Psoas muscle (tissue), 7 donors: ENCODE measurements at regions not wholly inside any gene's neighbourhood (a gene's known extent, or its start where the extent isn't known, plus 50 kb on each side); places are given as distances from the start of the nearest gene placed in this dataset.

Source experiments
- ATAC-seq, 4 donors: fragments of 200-7000 bp; cut with Tn5 transposase; one replicate each; pipeline ENCODE4 v1.9.1; 2020; ENCODE audit warnings: moderate library complexity in 3 of 4, mild to moderate bottlenecking in 2 of 4
- DNase-seq, 2 donors: peaks; one replicate each; pipeline ENCODE4 v3.0.0-alpha.2; 2020
- H3K27ac ChIP-seq: fragments of 200-600 bp; one replicate; pipeline ENCODE4 v1.8.0; 2022
- H3K27me3 ChIP-seq, 3 donors: fragments of 200-600 bp in 1 of 3; one replicate each; pipeline versions ENCODE4 v1.6.1 to v1.8.0; 2013 to 2022; ENCODE audit warnings: low read length in 2 of 3, mild to moderate bottlenecking in 2 of 3, moderate library complexity in 1 of 3; ENCODE audit not compliant: insufficient read depth in 3 of 3
- H3K36me3 ChIP-seq, 2 donors: fragments of 200-600 bp in 1 of 2; one replicate each; pipeline versions ENCODE4 v1.6.1 to v1.8.0; 2013 to 2022; ENCODE audit warnings: low read depth in 1 of 2, mild to moderate bottlenecking in 1 of 2, moderate library complexity in 1 of 2; ENCODE audit not compliant: insufficient read depth in 1 of 2
- H3K4me1 ChIP-seq: fragments of 200-600 bp; one replicate; pipeline ENCODE4 v1.8.0; 2022
- H3K4me3 ChIP-seq: fragments of 200-600 bp; one replicate; pipeline ENCODE4 v1.8.0; 2022; ENCODE audit warnings: mild to moderate bottlenecking
- H3K9me3 ChIP-seq: fragments of 200-600 bp; one replicate; pipeline ENCODE4 v1.8.0; 2022
- WGBS, 3 donors: extraction: QIAGEN DNeasy Blood & Tissue Kit; methylation state at CpG; one replicate each; pipeline versions ENCODE4 v1.1.6 to v1.1.7; 2013; 5-methylcytosine and 5-hydroxymethylcytosine counted together
- intact Hi-C, 2 donors: fragments of 100-400 bp; cut with DNase I; formaldehyde crosslinking; loops; one replicate each; pipeline versions ENCODE4 v1.11.0 to v1.14.2; 2022
- TF ChIP-seq, protein P1 (sequence below): fragments of 200-600 bp; IDR thresholded peaks from one replicate; pipeline ENCODE4 v1.8.0; 2022; ENCODE audit warnings: antibody characterized with exemption
- donor health status: healthy with polysubstance abuse.
- donor health status: DM: no; HTN: no; CAD: no; lungs with moderate emphysema.
- donor health status: Bipolar disorder and iron deficiency.
- donor health status: healthy.
- donor health status: DM: yes; HTN: yes; CAD: no.
- donor health status: DM: no; HTN: no; CAD: no.
- donor health status: DM: yes; HTN: yes; CAD: no.

DNA sequence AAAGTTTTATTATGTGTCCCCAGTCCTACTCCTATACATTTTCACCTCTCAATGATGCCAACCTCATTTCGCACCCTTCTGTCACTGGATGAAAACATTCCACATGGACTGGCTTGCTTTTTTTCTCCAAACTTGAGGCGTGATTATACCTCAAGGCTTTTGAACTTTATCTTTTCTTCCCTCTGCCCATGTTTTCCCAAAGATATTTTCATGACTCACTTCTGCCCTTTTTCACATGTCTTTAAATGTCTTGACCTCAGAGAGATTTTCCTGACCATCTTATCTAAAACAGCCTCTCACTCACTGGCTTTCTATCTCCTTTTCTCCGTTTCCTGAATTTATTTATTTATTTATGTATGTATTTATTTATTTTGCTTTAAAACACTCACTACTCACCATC, 659.0 kb downstream of the PTPRC start:
- no peaks in the 10 kb centered on the region for H3K36me3 ChIP-seq
- no peaks in the 10 kb centered on the region for H3K27me3 ChIP-seq
- H3K4me3 ChIP-seq = no peak overlapping the region
- TF ChIP-seq, protein P1, sequence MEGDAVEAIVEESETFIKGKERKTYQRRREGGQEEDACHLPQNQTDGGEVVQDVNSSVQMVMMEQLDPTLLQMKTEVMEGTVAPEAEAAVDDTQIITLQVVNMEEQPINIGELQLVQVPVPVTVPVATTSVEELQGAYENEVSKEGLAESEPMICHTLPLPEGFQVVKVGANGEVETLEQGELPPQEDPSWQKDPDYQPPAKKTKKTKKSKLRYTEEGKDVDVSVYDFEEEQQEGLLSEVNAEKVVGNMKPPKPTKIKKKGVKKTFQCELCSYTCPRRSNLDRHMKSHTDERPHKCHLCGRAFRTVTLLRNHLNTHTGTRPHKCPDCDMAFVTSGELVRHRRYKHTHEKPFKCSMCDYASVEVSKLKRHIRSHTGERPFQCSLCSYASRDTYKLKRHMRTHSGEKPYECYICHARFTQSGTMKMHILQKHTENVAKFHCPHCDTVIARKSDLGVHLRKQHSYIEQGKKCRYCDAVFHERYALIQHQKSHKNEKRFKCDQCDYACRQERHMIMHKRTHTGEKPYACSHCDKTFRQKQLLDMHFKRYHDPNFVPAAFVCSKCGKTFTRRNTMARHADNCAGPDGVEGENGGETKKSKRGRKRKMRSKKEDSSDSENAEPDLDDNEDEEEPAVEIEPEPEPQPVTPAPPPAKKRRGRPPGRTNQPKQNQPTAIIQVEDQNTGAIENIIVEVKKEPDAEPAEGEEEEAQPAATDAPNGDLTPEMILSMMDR = no peak
- H3K4me1 ChIP-seq = no peaks in the 10 kb centered on the region
- H3K27ac ChIP-seq = no peak overlapping the region
- H3K9me3 ChIP-seq = no peaks in the 10 kb centered on the region
- intact Hi-C loops = no loop called here
- 84 to 91% (median 88%) methylated on average over 3 of the region's 3 CpGs for WGBS, 3 donors
- DNase-seq (no peak), ATAC-seq (no peak)

DNA sequence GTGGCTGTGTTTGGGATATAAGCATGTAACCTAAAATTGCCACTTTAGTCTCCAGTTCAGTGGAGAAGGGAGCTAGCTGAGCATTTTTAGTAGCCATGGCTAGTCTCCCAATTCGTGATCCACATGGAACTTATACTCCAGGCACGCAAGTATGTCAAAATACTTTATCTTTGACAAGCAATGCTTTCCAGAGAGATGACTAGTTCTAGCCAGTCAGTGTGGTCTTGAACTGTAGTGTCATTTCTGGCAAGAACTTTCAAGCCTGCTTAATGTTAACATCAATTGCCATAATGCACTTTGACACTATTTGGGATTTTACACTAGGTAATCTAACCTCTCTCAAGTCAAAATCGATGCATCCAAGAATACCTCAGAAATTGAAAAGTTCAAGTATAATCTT, 660.0 kb downstream of the PTPRC start:
- Histone ChIP-seq H3K36me3 (no peaks in the 10 kb centered on the region), H3K4me1 (no peaks in the 10 kb centered on the region), H3K27ac (no peak overlapping the region), H3K9me3 (no peaks in the 10 kb centered on the region), H3K4me3 (no peak overlapping the region), H3K27me3 (no peaks in the 10 kb centered on the region)
- intact Hi-C loops = no loop called here
- TF ChIP-seq, protein P1 = no peak
- 70 to 77% (median 71%) methylated on average over 3 of the region's 3 CpGs for WGBS, 3 donors
- DNase-seq (no peak), ATAC-seq (no peak)

DNA sequence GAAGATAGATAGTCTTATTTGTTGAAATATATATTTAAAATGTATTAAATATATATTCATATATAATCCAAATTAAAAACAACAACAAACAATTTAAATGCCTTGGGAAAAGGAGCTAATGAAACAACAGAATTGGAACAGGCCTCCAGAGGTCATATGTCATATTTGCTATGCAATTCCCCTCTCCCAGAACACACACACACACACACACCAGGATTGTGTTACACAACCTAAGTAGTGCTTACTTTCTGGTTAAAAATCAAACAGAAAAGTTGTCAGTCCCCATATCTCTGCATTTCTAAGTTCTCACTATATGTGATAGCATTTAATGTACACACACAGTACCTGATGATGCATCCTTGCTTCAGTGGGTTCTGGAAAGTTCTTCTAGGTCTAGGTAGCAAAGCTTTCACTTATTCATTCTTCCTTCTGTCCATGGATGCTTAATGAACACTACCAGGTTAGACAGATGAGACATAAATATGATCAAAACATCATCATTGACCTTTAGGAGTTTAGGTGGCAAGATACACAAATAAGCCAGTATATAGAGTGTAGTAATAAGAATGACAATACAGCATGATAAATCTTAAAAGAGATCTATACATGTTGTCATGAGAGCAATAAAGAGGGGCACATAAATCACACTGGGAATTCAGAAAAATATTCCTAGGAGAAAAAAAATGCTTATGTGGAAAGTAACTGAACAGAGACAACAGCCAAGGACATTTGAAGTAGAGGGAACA, 662.8 kb downstream of the PTPRC start:
- no peak for ATAC-seq
- Histone ChIP-seq H3K9me3 (no peaks in the 10 kb centered on the region), H3K27ac (no peak overlapping the region), H3K27me3 (no peaks in the 10 kb centered on the region), H3K4me3 (no peak overlapping the region), H3K36me3 (no peaks in the 10 kb centered on the region), H3K4me1 (no peaks in the 10 kb centered on the region)
- DNase-seq = no peak
- TF ChIP-seq, protein P1 = no peak
- intact Hi-C loops = no loop called here

DNA sequence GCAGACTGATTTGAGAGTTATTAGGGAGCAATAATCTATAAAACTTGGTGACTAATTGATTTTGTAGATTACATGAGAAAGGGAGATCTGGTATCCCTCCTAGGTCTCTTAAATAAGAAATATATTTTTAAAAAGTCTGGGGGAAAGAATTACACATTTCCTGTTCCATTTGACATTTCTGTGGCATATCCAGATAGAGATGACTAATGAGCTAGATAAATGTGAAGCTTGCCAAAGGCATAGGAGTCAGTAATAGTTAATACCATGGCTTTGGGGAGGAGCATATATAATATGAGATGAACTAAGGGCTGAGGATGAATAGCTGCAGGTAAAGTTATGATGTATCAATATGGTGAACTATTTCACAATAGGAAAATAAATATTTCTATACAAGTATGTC, 663.7 kb downstream of the PTPRC start:
- ATAC-seq (no peak), DNase-seq (no peak)
- Histone ChIP-seq H3K27ac (no peak overlapping the region), H3K4me3 (no peak overlapping the region), H3K27me3 (no peaks in the 10 kb centered on the region), H3K36me3 (no peaks in the 10 kb centered on the region), H3K9me3 (no peaks in the 10 kb centered on the region), H3K4me1 (no peaks in the 10 kb centered on the region)
- intact Hi-C loops = no loop called here
- TF ChIP-seq, protein P1 = no peak

DNA sequence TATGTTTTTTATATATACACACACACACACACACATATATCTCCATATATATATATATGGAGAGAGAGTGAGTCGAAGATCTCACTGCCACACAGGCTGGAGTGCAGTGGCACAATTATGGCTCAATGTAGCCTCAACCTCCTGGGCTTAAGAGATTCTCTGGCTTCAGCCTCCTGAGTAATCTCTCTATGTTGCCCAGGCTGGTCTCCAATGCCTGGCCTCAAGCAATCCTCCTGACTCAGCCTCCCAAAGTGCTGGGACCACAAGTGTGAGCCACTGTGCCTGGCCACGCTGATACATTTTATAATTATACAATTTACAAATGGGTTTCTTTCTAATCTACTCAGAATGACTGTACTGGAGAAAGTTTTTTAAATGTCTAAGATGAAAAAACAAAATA, 664.2 kb downstream of the PTPRC start:
- TF ChIP-seq, protein P1 = no peak
- H3K4me1 ChIP-seq = no peaks in the 10 kb centered on the region
- intact Hi-C loops = no loop called here
- no peaks in the 10 kb centered on the region for H3K36me3 ChIP-seq
- H3K27ac ChIP-seq = no peak overlapping the region
- no peaks in the 10 kb centered on the region for H3K27me3 ChIP-seq
- WGBS, 3 donors = 94 to 97% (median 95%) methylated on average over 2 of the region's 2 CpGs
- no peak for ATAC-seq
- H3K4me3 ChIP-seq = no peak overlapping the region
- DNase-seq = no peak
- no peaks in the 10 kb centered on the region for H3K9me3 ChIP-seq
